H9 (cell line): ENCODE measurements at regions not wholly inside any gene's neighbourhood (a gene's known extent, or its start where the extent isn't known, plus 50 kb on each side); places are given as distances from the start of the nearest gene placed in this dataset.

ENCODE experiments used
- DNase-seq: peaks from one replicate; pipeline ENCODE4 v3.0.0-alpha.2; 2017
- H2AFZ ChIP-seq: one replicate; pipeline ENCODE4 v1.6.1; 2013; ENCODE audit warnings: mild to moderate bottlenecking, low read length, control low read depth, moderate library complexity
- H2AK5ac ChIP-seq: 2 replicates; pipeline ENCODE4 v1.6.1; 2013; ENCODE audit warnings: low read length, control low read depth, mixed read lengths; ENCODE audit not compliant: insufficient read length
- H2BK120ac ChIP-seq: one replicate; pipeline ENCODE4 v1.6.1; 2013; ENCODE audit warnings: low read depth, mild to moderate bottlenecking, low read length, control low read depth, inconsistent platforms; ENCODE audit not compliant: poor library complexity, severe bottlenecking
- H2BK12ac ChIP-seq: 2 replicates; pipeline ENCODE4 v1.6.1; 2013; ENCODE audit warnings: low read length, control low read depth, mixed read lengths, low read depth; ENCODE audit not compliant: insufficient read length
- H2BK15ac ChIP-seq: 2 replicates; pipeline ENCODE4 v1.6.1; 2013; ENCODE audit warnings: low read depth, low read length, control low read depth
- H2BK20ac ChIP-seq: one replicate; pipeline ENCODE4 v1.6.1; 2013; ENCODE audit warnings: low read depth, mild to moderate bottlenecking, low read length, control low read depth, inconsistent platforms; ENCODE audit not compliant: poor library complexity, severe bottlenecking
- H2BK5ac ChIP-seq: 2 replicates; pipeline ENCODE4 v1.6.1; 2013; ENCODE audit warnings: low read length, control low read depth, mixed read lengths; ENCODE audit not compliant: insufficient read length
- H3K14ac ChIP-seq: 2 replicates; pipeline ENCODE4 v1.6.1; 2013; ENCODE audit warnings: low read length, control low read depth; ENCODE audit not compliant: insufficient read depth
- H3K18ac ChIP-seq: 2 replicates; pipeline ENCODE4 v1.6.1; 2013; ENCODE audit warnings: low read depth, mild to moderate bottlenecking, mixed read lengths, low read length, control low read depth; ENCODE audit not compliant: insufficient read length
- H3K23ac ChIP-seq: 2 replicates; pipeline ENCODE4 v1.6.1; 2013; ENCODE audit warnings: low read length, control low read depth, mixed read lengths, low read depth; ENCODE audit not compliant: insufficient read length
- H3K23me2 ChIP-seq: 2 replicates; pipeline ENCODE4 v1.6.1; 2013; ENCODE audit warnings: low read depth, mild to moderate bottlenecking, mixed read lengths, low read length, control low read depth; ENCODE audit not compliant: insufficient read length, poor library complexity, severe bottlenecking
- H3K27ac ChIP-seq: 2 replicates; pipeline ENCODE4 v1.5.1; 2013; ENCODE audit warnings: low read length, control low read depth, mixed read lengths, low read depth; ENCODE audit not compliant: insufficient read length
- H3K27me3 ChIP-seq: 2 replicates; pipeline ENCODE4 v1.6.1; 2013; ENCODE audit warnings: low read length, control low read depth, inconsistent platforms; ENCODE audit not compliant: insufficient read depth
- H3K4ac ChIP-seq: 2 replicates; pipeline ENCODE4 v1.6.1; 2013; ENCODE audit warnings: low read depth, mild to moderate bottlenecking, control low read depth, inconsistent platforms, low read length, moderate library complexity
- H3K4me1 ChIP-seq: 2 replicates; pipeline ENCODE4 v1.6.1; 2013; ENCODE audit warnings: low read length, control low read depth, inconsistent platforms; ENCODE audit not compliant: insufficient read depth
- H3K4me2 ChIP-seq: 2 replicates; pipeline ENCODE4 v1.6.1; 2013; ENCODE audit warnings: low read length, control low read depth, mixed read lengths; ENCODE audit not compliant: insufficient read length, insufficient read depth
- H3K56ac ChIP-seq: 2 replicates; pipeline ENCODE4 v1.6.1; 2013; ENCODE audit warnings: low read depth, mild to moderate bottlenecking, mixed read lengths, low read length, control low read depth; ENCODE audit not compliant: insufficient read length
- H3K79me1 ChIP-seq: 2 replicates; pipeline ENCODE4 v1.6.1; 2013; ENCODE audit warnings: low read depth, mild to moderate bottlenecking, moderate library complexity, low read length, control low read depth, inconsistent platforms; ENCODE audit not compliant: insufficient read depth, poor library complexity, severe bottlenecking
- H3K79me2 ChIP-seq: 2 replicates; pipeline ENCODE4 v1.6.1; 2013; ENCODE audit warnings: low read length, control low read depth, inconsistent platforms; ENCODE audit not compliant: insufficient read depth
- H3K9ac ChIP-seq: 2 replicates; pipeline ENCODE4 v1.6.1; 2013; ENCODE audit warnings: low read length, control low read depth, mixed read lengths; ENCODE audit not compliant: insufficient read length; ENCODE audit errors: extremely low read depth
- H3K9me3 ChIP-seq: one replicate; pipeline ENCODE4 v1.6.1; 2013; ENCODE audit warnings: low read depth, low read length, inconsistent platforms; ENCODE audit not compliant: control insufficient read depth
- H3T11ph ChIP-seq: one replicate; pipeline ENCODE4 v1.6.1; 2013; ENCODE audit warnings: mild to moderate bottlenecking, low read length, control low read depth, inconsistent platforms
- H4K20me1 ChIP-seq: one replicate; pipeline ENCODE4 v1.6.1; 2013; ENCODE audit not compliant: control insufficient read depth, insufficient read length, insufficient read depth
- H4K5ac ChIP-seq: 2 replicates; pipeline ENCODE4 v1.6.1; 2013; ENCODE audit warnings: low read depth, mild to moderate bottlenecking, mixed read lengths, low read length, control low read depth; ENCODE audit not compliant: insufficient read length
- H4K8ac ChIP-seq: replicated peaks from 2 replicates; pipeline ENCODE4 v1.6.1; 2013; ENCODE audit warnings: low read length, control low read depth, mixed read lengths, low read depth; ENCODE audit not compliant: insufficient read length
- H4K91ac ChIP-seq: 2 replicates; pipeline ENCODE4 v1.6.1; 2013; ENCODE audit warnings: low read depth, mild to moderate bottlenecking, moderate library complexity, mixed read lengths, low read length, control low read depth; ENCODE audit not compliant: insufficient read length
- H3K27ac Mint-ChIP-seq, 3 experiments: 2 replicates in 2 of 3; 3 replicates in 1 of 3; pipeline ENCODE4 v1.8.0; 2020 to 2021; ENCODE audit warnings: mixed read lengths in 3 of 3, mild to moderate bottlenecking in 1 of 3, moderate library complexity in 1 of 3
- H3K27me3 Mint-ChIP-seq: 2 replicates; pipeline ENCODE4 v1.8.0; 2021; ENCODE audit warnings: low read depth, mild to moderate bottlenecking, moderate library complexity, mixed read lengths
- H3K36me3 Mint-ChIP-seq, 3 experiments: 2 replicates in 2 of 3; 3 replicates in 1 of 3; pipeline ENCODE4 v1.8.0; 2020 to 2021; ENCODE audit warnings: low read depth in 3 of 3, mixed read lengths in 3 of 3; ENCODE audit not compliant: insufficient read depth in 1 of 3
- H3K4me1 Mint-ChIP-seq, 2 experiments: 2 replicates each; pipeline ENCODE4 v1.8.0; 2020; ENCODE audit warnings: mixed read lengths in 2 of 2
- H3K4me3 Mint-ChIP-seq, 2 experiments: 2 replicates in 1 of 2; 3 replicates in 1 of 2; pipeline ENCODE4 v1.8.0; 2020 to 2021; ENCODE audit warnings: mild to moderate bottlenecking in 2 of 2, mixed read lengths in 2 of 2, moderate library complexity in 1 of 2
- H3K9me3 Mint-ChIP-seq, 2 experiments: 2 replicates in 1 of 2; 3 replicates in 1 of 2; pipeline ENCODE4 v1.8.0; 2020; ENCODE audit warnings: mild to moderate bottlenecking in 2 of 2, mixed read lengths in 2 of 2, moderate library complexity in 1 of 2
- WGBS: extraction: QIAGEN DNeasy Blood & Tissue Kit; methylation state at CpG from one replicate; pipeline ENCODE4 v1.1.7; 2013; ENCODE audit warnings: missing lambda C conversion rate, low lambda C conversion rate, mixed read lengths; ENCODE audit not compliant: insufficient read length; ENCODE audit errors: extremely low coverage; 5-methylcytosine and 5-hydroxymethylcytosine counted together
- TF ChIP-seq, protein P1 (sequence below): fragments of 200-600 bp; sonication (generic); conservative IDR thresholded peaks from 3 replicates; pipeline ENCODE4 v1.8.0; 2021; ENCODE audit warnings: antibody characterized with exemption, mild to moderate bottlenecking

DNA sequence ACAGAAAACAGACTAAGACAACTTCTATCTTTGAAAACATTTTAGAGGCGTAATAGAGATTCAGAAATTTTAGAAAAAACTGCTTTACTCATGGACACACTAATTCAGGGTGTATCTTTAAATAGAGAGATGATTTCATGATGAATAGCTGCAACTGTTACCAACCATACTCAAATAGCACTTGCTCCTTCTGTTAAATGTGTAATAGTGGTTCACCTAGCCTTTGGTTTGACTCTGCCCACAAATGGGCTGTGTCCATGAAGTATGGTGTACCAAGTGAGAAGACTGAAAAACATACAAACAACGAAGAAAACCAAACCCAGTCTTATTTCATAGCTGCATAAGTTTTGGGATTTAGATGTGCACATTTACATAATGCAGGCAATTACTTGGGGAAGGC is 610.6 kb downstream of the PLCL1 start:
- H3K27ac Mint-ChIP-seq = no peak overlapping the region
- Histone ChIP-seq H3K79me1 (no peaks in the 10 kb centered on the region), H3K9me3 (no peaks in the 10 kb centered on the region), H2AK5ac (no peak overlapping the region), H3K23ac (no peak overlapping the region), H3K4ac (no peak overlapping the region), H3K79me2 (no peaks in the 10 kb centered on the region), H2BK20ac (no peak overlapping the region), H3K18ac (no peak overlapping the region), H3K14ac (no peak overlapping the region), H3K27ac (no peak overlapping the region), H3K4me2 (no peak overlapping the region), H4K8ac (no peak overlapping the region), H4K20me1 (no peaks in the 10 kb centered on the region), H3K27me3 (no peaks in the 10 kb centered on the region), H2BK120ac (no peak overlapping the region), H3K4me1 (no peaks in the 10 kb centered on the region), H2AFZ (no peak overlapping the region), H3K9ac (no peak overlapping the region), H3K56ac (no peak overlapping the region), H4K91ac (no peak overlapping the region), H3T11ph (no peak overlapping the region), H2BK5ac (no peak overlapping the region), H3K23me2 (no peaks in the 10 kb centered on the region), H2BK12ac (no peak overlapping the region), H2BK15ac (no peak overlapping the region), H4K5ac (no peak overlapping the region)
- H3K4me3 Mint-ChIP-seq = no peak overlapping the region
- H3K9me3 Mint-ChIP-seq = no peaks in the 10 kb centered on the region
- TF ChIP-seq, protein P1, sequence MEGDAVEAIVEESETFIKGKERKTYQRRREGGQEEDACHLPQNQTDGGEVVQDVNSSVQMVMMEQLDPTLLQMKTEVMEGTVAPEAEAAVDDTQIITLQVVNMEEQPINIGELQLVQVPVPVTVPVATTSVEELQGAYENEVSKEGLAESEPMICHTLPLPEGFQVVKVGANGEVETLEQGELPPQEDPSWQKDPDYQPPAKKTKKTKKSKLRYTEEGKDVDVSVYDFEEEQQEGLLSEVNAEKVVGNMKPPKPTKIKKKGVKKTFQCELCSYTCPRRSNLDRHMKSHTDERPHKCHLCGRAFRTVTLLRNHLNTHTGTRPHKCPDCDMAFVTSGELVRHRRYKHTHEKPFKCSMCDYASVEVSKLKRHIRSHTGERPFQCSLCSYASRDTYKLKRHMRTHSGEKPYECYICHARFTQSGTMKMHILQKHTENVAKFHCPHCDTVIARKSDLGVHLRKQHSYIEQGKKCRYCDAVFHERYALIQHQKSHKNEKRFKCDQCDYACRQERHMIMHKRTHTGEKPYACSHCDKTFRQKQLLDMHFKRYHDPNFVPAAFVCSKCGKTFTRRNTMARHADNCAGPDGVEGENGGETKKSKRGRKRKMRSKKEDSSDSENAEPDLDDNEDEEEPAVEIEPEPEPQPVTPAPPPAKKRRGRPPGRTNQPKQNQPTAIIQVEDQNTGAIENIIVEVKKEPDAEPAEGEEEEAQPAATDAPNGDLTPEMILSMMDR = no peak
- no peaks in the 10 kb centered on the region for H3K4me1 Mint-ChIP-seq
- DNase-seq = no peak
- H3K36me3 Mint-ChIP-seq = no peaks in the 10 kb centered on the region
- no peaks in the 10 kb centered on the region for H3K27me3 Mint-ChIP-seq
- no CpG with 5 or more reads among the region's 2 CpGs for WGBS
